Spleen (tissue), 11 donors: ENCODE measurements at regions not wholly inside any gene's neighbourhood (a gene's known extent, or its start where the extent isn't known, plus 50 kb on each side); places are given as distances from the start of the nearest gene placed in this dataset.
A peak's percentile ranks its signal among the peaks of the same experiment; 100 is the strongest.

Experiments
- DNase-seq: peaks from one replicate; pipeline ENCODE4 v3.0.0-alpha.2; 2020
- H3K27ac ChIP-seq, 8 donors: fragments of 200-600 bp; sonication (generic) in 7 of 8; 1 replicate in 4 of 8; 2 replicates in 4 of 8; pipeline versions ENCODE4 v1.5.0 to v1.8.0; 2016 to 2021; ENCODE audit warnings: inconsistent platforms in 4 of 8, mild to moderate bottlenecking in 4 of 8, moderate library complexity in 1 of 8
- H3K27me3 ChIP-seq, 7 donors: fragments of 200-600 bp; sonication (generic) in 6 of 7; replicated peaks in 1 of 7; 1 replicate in 4 of 7; 2 replicates in 3 of 7; pipeline versions ENCODE4 v1.5.0 to v1.8.0; 2016 to 2021; ENCODE audit warnings: inconsistent platforms in 3 of 7, mild to moderate bottlenecking in 1 of 7
- H3K36me3 ChIP-seq, 6 donors: fragments of 200-600 bp; sonication (generic) in 5 of 6; 1 replicate in 4 of 6; 2 replicates in 2 of 6; pipeline versions ENCODE4 v1.5.0 to v1.8.0; 2016 to 2021; ENCODE audit warnings: inconsistent platforms in 2 of 6
- H3K4me1 ChIP-seq, 6 donors: fragments of 200-600 bp; sonication (generic) in 5 of 6; 1 replicate in 3 of 6; 2 replicates in 3 of 6; pipeline versions ENCODE4 v1.5.0 to v1.8.0; 2016 to 2021; ENCODE audit warnings: inconsistent platforms in 3 of 6
- H3K4me3 ChIP-seq, 8 donors: fragments of 200-600 bp; sonication (generic) in 7 of 8; 1 replicate in 4 of 8; 2 replicates in 4 of 8; pipeline versions ENCODE4 v1.5.0 to v1.8.0; 2016 to 2021; ENCODE audit warnings: inconsistent platforms in 4 of 8, mild to moderate bottlenecking in 4 of 8, moderate library complexity in 2 of 8
- H3K9me3 ChIP-seq, 8 donors: fragments of 200-600 bp; sonication (generic) in 7 of 8; 1 replicate in 4 of 8; 2 replicates in 4 of 8; pipeline versions ENCODE4 v1.5.0 to v1.8.0; 2016 to 2021; ENCODE audit warnings: inconsistent platforms in 4 of 8
- CTCF ChIP-seq, 11 experiments: fragments of 200-600 bp in 7 of 11; fragments of 450-650 bp in 4 of 11; sonication (generic) in 4 of 11; IDR thresholded peaks in 8 of 11; conservative IDR thresholded peaks in 3 of 11; 1 replicate in 7 of 11; 2 replicates in 4 of 11; pipeline versions ENCODE4 v1.4.0 to v1.8.0; 2016 to 2021; ENCODE audit warnings: antibody characterized with exemption in 11 of 11, inconsistent platforms in 4 of 11, mild to moderate bottlenecking in 1 of 11
- POLR2A ChIP-seq, 3 donors: fragments of 450-650 bp; IDR thresholded peaks; one replicate each; pipeline ENCODE4 v1.5.1; 2017; ENCODE audit warnings: antibody characterized with exemption in 3 of 3, mild to moderate bottlenecking in 1 of 3
- POLR2AphosphoS5 ChIP-seq, 3 donors: sonication (generic); formaldehyde crosslinking; IDR thresholded peaks; one replicate each; pipeline ENCODE4 v1.5.1; 2017; ENCODE audit warnings: antibody characterized with exemption in 3 of 3
- WGBS, 5 donors: extraction: QIAGEN DNeasy Blood & Tissue Kit in 3 of 5; methylation state at CpG; one replicate each; pipeline versions ENCODE4 v1.1.5 to v1.1.7; 2013 to 2018; 5-methylcytosine and 5-hydroxymethylcytosine counted together
- intact Hi-C: fragments of 100-400 bp; cut with DNase I; formaldehyde crosslinking; loops from one replicate; pipeline ENCODE4 v1.15.0; 2023; ENCODE audit warnings: low total_unique reads
- donor health status: healthy with polysubstance abuse.
- donor health status: DM: no; HTN: no; CAD: no; lungs with moderate emphysema.
- donor health status: DM: no; HTN: no; CAD: no.
- donor health status: Bipolar disorder and iron deficiency.
- donor health status: healthy.
- donor health status: DM: no; HTN: no; CAD: no.
- donor health status: DM: yes; HTN: yes; CAD: no.

- peaks cover 0 to 41% (median 34%) of the 10 kb centered on the region in 8 donors for H3K9me3 ChIP-seq
- no peak overlapping the region for H3K27ac ChIP-seq
- WGBS, 5 donors = 82 to 90% (median 88%) methylated on average over 20 to 22 of the region's 22 CpGs
- intact Hi-C loops = no loop called here
- TF ChIP-seq POLR2AphosphoS5 (IDR thresholded peaks at IDR 0.05) = no peak
- TF ChIP-seq CTCF (IDR thresholded peaks at IDR 0.05 in 8 of 11, conservative IDR thresholded peaks at IDR 0.05 in 3 of 11) = no peak
- no peak for TF ChIP-seq POLR2A (IDR thresholded peaks at IDR 0.05)
- no peak for DNase-seq
- H3K27me3 ChIP-seq = peaks cover 0 to 4% (median 0%) of the 10 kb centered on the region in 7 donors
- peaks cover 0 to 45% (median 21%) of the 10 kb centered on the region in 6 donors for H3K4me1 ChIP-seq
- no peak overlapping the region for H3K4me3 ChIP-seq
- H3K36me3 ChIP-seq = peaks cover 0 to 12% (median 0%) of the 10 kb centered on the region in 6 donors
Observed at GRCh38 chr16:85185303-85186100, 73.2 kb upstream of the CIBAR2 start.

- Histone ChIP-seq H3K36me3 (peaks cover 0 to 12% (median 0%) of the 10 kb centered on the region in 6 donors), H3K27me3 (peaks cover 0 to 4% (median 0%) of the 10 kb centered on the region in 7 donors), H3K4me3 (no peak overlapping the region), H3K27ac (peak overlapping the region in 4 of 8 donors; percentile 18 to 32 (median 24)), H3K4me1 (peaks cover 0 to 30% (median 13%) of the 10 kb centered on the region in 6 donors), H3K9me3 (peaks cover 0 to 45% (median 38%) of the 10 kb centered on the region in 8 donors)
- WGBS, 5 donors = 80 to 86% (median 83%) methylated on average over 9 to 13 of the region's 13 CpGs
- DNase-seq = no peak
- TF ChIP-seq POLR2AphosphoS5 (IDR thresholded peaks at IDR 0.05) (peak in 2 of 3 donors; percentile 56 to 64), POLR2A (IDR thresholded peaks at IDR 0.05) (no peak), CTCF (IDR thresholded peaks at IDR 0.05 in 8 of 11, conservative IDR thresholded peaks at IDR 0.05 in 3 of 11) (no peak)
- intact Hi-C loops = no loop called here
Observed at GRCh38 chr16:85187002-85187401, 74.7 kb upstream of the CIBAR2 start.

GRCh38 chr16:85187447-85187846 is 75.2 kb upstream of the CIBAR2 start:
- WGBS, 5 donors = 72 to 87% (median 79%) methylated on average over 12 to 13 of the region's 13 CpGs
- H3K27me3 ChIP-seq = peaks cover 0 to 4% (median 0%) of the 10 kb centered on the region in 7 donors
- peaks cover 0 to 25% (median 12%) of the 10 kb centered on the region in 6 donors for H3K4me1 ChIP-seq
- no peak overlapping the region for H3K4me3 ChIP-seq
- TF ChIP-seq POLR2A (IDR thresholded peaks at IDR 0.05) = no peak
- no peak for TF ChIP-seq POLR2AphosphoS5 (IDR thresholded peaks at IDR 0.05)
- no peak for TF ChIP-seq CTCF (IDR thresholded peaks at IDR 0.05 in 8 of 11, conservative IDR thresholded peaks at IDR 0.05 in 3 of 11)
- peak overlapping the region in 4 of 8 donors; percentile 18 to 32 (median 24) for H3K27ac ChIP-seq
- DNase-seq = no peak
- peaks cover 0 to 45% (median 38%) of the 10 kb centered on the region in 8 donors for H3K9me3 ChIP-seq
- peaks cover 0 to 12% (median 0%) of the 10 kb centered on the region in 6 donors for H3K36me3 ChIP-seq
- intact Hi-C loops = no loop called here

- Histone ChIP-seq H3K4me3 (no peak overlapping the region), H3K4me1 (peaks cover 0 to 25% (median 14%) of the 10 kb centered on the region in 6 donors), H3K36me3 (peaks cover 0 to 12% (median 0%) of the 10 kb centered on the region in 6 donors), H3K27me3 (peaks cover 0 to 4% (median 0%) of the 10 kb centered on the region in 7 donors), H3K27ac (peak overlapping the region in 1 of 8 donors; percentile 24), H3K9me3 (peaks cover 0 to 45% (median 38%) of the 10 kb centered on the region in 8 donors)
- intact Hi-C loops = no loop called here
- DNase-seq = no peak
- TF ChIP-seq CTCF (IDR thresholded peaks at IDR 0.05 in 8 of 11, conservative IDR thresholded peaks at IDR 0.05 in 3 of 11) (no peak), POLR2AphosphoS5 (IDR thresholded peaks at IDR 0.05) (no peak), POLR2A (IDR thresholded peaks at IDR 0.05) (no peak)
- 83 to 90% (median 86%) methylated on average over 10 to 12 of the region's 12 CpGs for WGBS, 5 donors
Observed at GRCh38 chr16:85187886-85188285, 75.6 kb upstream of the CIBAR2 start.
